HEK293T (cell line): ENCODE measurements at regions not wholly inside any gene's neighbourhood (a gene's known extent, or its start where the extent isn't known, plus 50 kb on each side); places are given as distances from the start of the nearest gene placed in this dataset.

ENCODE experiments used
- ARNT ChIP-seq: fragments of 450-650 bp; IDR thresholded peaks from 2 replicates; pipeline ENCODE4 v1.6.1; 2017; ENCODE audit warnings: mild to moderate bottlenecking
- ELF4 ChIP-seq: fragments of 450-650 bp; IDR thresholded peaks from 2 replicates; pipeline ENCODE4 v1.6.1; 2017; ENCODE audit warnings: antibody characterized with exemption
- FOXA1 ChIP-seq: fragments of 450-650 bp; IDR thresholded peaks from 2 replicates; pipeline ENCODE4 v1.6.1; 2016; ENCODE audit warnings: mild to moderate bottlenecking
- FOXM1 ChIP-seq: fragments of 450-650 bp; IDR thresholded peaks from 2 replicates; pipeline ENCODE4 v1.6.1; 2017; ENCODE audit warnings: mild to moderate bottlenecking, borderline replicate concordance
- HDGF ChIP-seq: fragments of 450-650 bp; IDR thresholded peaks from 2 replicates; pipeline ENCODE4 v1.6.1; 2017; ENCODE audit warnings: antibody characterized with exemption, borderline replicate concordance
- L3MBTL2 ChIP-seq: fragments of 450-650 bp; conservative IDR thresholded peaks from 2 replicates; pipeline ENCODE4 v1.6.1; 2016; ENCODE audit warnings: mild to moderate bottlenecking
- LEF1 ChIP-seq: fragments of 450-650 bp; IDR thresholded peaks from 2 replicates; pipeline ENCODE4 v1.6.1; 2017; ENCODE audit warnings: mild to moderate bottlenecking, borderline replicate concordance
- NFRKB ChIP-seq: fragments of 450-650 bp; IDR thresholded peaks from 2 replicates; pipeline ENCODE4 v1.6.1; 2016; ENCODE audit warnings: mild to moderate bottlenecking, moderate library complexity
- SP1 ChIP-seq: fragments of 450-650 bp; IDR thresholded peaks from 2 replicates; pipeline ENCODE4 v1.6.1; 2017
- TARDBP ChIP-seq: fragments of 450-650 bp; IDR thresholded peaks from 2 replicates; pipeline ENCODE4 v1.6.1; 2016
- ZNF384 ChIP-seq: fragments of 450-650 bp; IDR thresholded peaks from 2 replicates; pipeline ENCODE4 v1.6.1; 2016

- TF ChIP-seq TARDBP (no peak), L3MBTL2 (no peak), FOXM1 (no peak), FOXA1 (no peak), HDGF (no peak), ELF4 (no peak), ARNT (no peak), SP1 (no peak), ZNF384 (no peak), NFRKB (no peak), LEF1 (no peak)
Measured at GRCh38 chr11:13885083-13885482, 77.4 kb upstream of the SPON1 start.
